K562 (cell line): ENCODE measurements at regions not wholly inside any gene's neighbourhood (a gene's known extent, or its start where the extent isn't known, plus 50 kb on each side); places are given as distances from the start of the nearest gene placed in this dataset.

Source experiments
- ATAC-seq: fragments of 200-7000 bp; cut with Tn5 transposase; 3 replicates; pipeline ENCODE4 v1.9.1; 2020; ENCODE audit warnings: moderate library complexity
- BruUV-seq: library from RNA; stranded (reverse); fragments of 400-500 nt; replicated peaks from 2 replicates; lab custom pipeline; 2021; lab: Mats Ljungman, UMichigan
- CTCF ChIA-PET: fragments of 300-600 bp; formaldehyde crosslinking; extraction: SDS; loops from one replicate; lab custom pipeline; 2021; ENCODE audit warnings: low intra/inter-chr PET ratio; lab: Yijun Ruan, JAX
- POLR2A ChIA-PET: fragments of 300-600, 350-650 bp; sonication (Branson Sonifier 250); formaldehyde crosslinking; extraction: SDS; loops from one replicate; lab custom pipeline; 2021; ENCODE audit warnings: antibody characterized with exemption, inconsistent platforms; lab: Yijun Ruan, JAX
- DNase-seq, 4 experiments: peaks; one replicate each; pipeline versions ENCODE4 v3.0.0 to v3.0.0-alpha.2; 2011 to 2018; ENCODE audit warnings: low spot score in 3 of 4, mixed read lengths in 3 of 4; ENCODE audit errors: extremely low read depth in 1 of 4
- FAIRE-seq: peaks from 2 replicates; lab custom pipeline; 2011; peaks lifted over from hg19 to GRCh38; lab: Jason Lieb, UNC
- H2AFZ ChIP-seq: 2 replicates; pipeline ENCODE4 v1.6.0; 2011; ENCODE audit warnings: low read depth, low read length, control low read depth, inconsistent platforms
- H3K27ac ChIP-seq: fragments of 200-600 bp; 3 replicates; pipeline ENCODE4 v1.8.0; 2011; ENCODE audit warnings: low read depth, mild to moderate bottlenecking, control low read depth, inconsistent platforms, low read length, moderate library complexity, mixed read lengths; ENCODE audit errors: extremely low read depth
- H3K27me3 ChIP-seq, 2 experiments: fragments of 300-600 bp in 1 of 2; 2 replicates in 1 of 2; 3 replicates in 1 of 2; pipeline versions ENCODE4 v1.6.0 to v1.8.0; 2011; ENCODE audit warnings: inconsistent platforms in 2 of 2, low read length in 2 of 2, mild to moderate bottlenecking in 1 of 2, mixed read lengths in 1 of 2, moderate library complexity in 1 of 2; ENCODE audit not compliant: control insufficient read depth in 2 of 2, insufficient read depth in 2 of 2
- H3K36me3 ChIP-seq: fragments of 300-600 bp; 3 replicates; pipeline ENCODE4 v1.8.0; 2011; ENCODE audit warnings: mild to moderate bottlenecking, low read length, inconsistent platforms; ENCODE audit not compliant: control insufficient read depth, insufficient read depth
- H3K4me1 ChIP-seq, 2 experiments: fragments of 200-600 bp in 1 of 2; replicated peaks in 1 of 2; 2 replicates in 1 of 2; 3 replicates in 1 of 2; pipeline versions ENCODE4 v1.5.1 to v1.8.0; 2011; ENCODE audit warnings: inconsistent platforms in 2 of 2, low read length in 2 of 2, mild to moderate bottlenecking in 1 of 2, mixed read lengths in 1 of 2, moderate library complexity in 1 of 2; ENCODE audit not compliant: control insufficient read depth in 2 of 2, insufficient read depth in 2 of 2
- H3K4me2 ChIP-seq: 2 replicates; pipeline ENCODE4 v1.6.1; 2011; ENCODE audit warnings: low read length, control low read depth, inconsistent platforms, mixed read lengths; ENCODE audit not compliant: insufficient read depth
- H3K4me3 ChIP-seq: fragments of 200-600 bp; sonication (generic), shearing (Covaris generic); 2 replicates; pipeline ENCODE4 v1.5.1; 2016; ENCODE audit warnings: control low read depth, inconsistent platforms
- H3K79me2 ChIP-seq: fragments of 200-600 bp; 3 replicates; pipeline ENCODE4 v1.8.0; 2011; ENCODE audit warnings: low read length, inconsistent platforms; ENCODE audit not compliant: control insufficient read depth, insufficient read depth
- H3K9ac ChIP-seq, 2 experiments: 2 replicates each; pipeline versions ENCODE4 v1.6.0 to v1.6.1; 2011; ENCODE audit warnings: low read depth in 2 of 2, low read length in 2 of 2, control low read depth in 1 of 2, inconsistent platforms in 1 of 2, mild to moderate bottlenecking in 1 of 2, mixed read lengths in 1 of 2; ENCODE audit not compliant: insufficient read depth in 1 of 2
- H3K9me1 ChIP-seq: one replicate; pipeline ENCODE4 v1.6.0; 2011; ENCODE audit warnings: inconsistent platforms, mild to moderate bottlenecking, low read length, moderate library complexity; ENCODE audit not compliant: control insufficient read depth, insufficient read depth
- H3K9me3 ChIP-seq: replicated peaks from 2 replicates; pipeline ENCODE4 v1.5.1; 2011; ENCODE audit warnings: low read depth, low read length, inconsistent platforms; ENCODE audit not compliant: control insufficient read depth, insufficient read depth
- H4K20me1 ChIP-seq: replicated peaks from 2 replicates; pipeline ENCODE4 v1.6.1; 2011; ENCODE audit warnings: low read length, inconsistent platforms, mixed read lengths; ENCODE audit not compliant: control insufficient read depth, insufficient read depth
- BDP1 ChIP-seq: IDR thresholded peaks from 3 replicates; pipeline ENCODE4 v1.6.1; 2011; ENCODE audit not compliant: insufficient read length, insufficient read depth
- CEBPB ChIP-seq: fragments of 450-650 bp; IDR thresholded peaks from 2 replicates; pipeline ENCODE4 v1.6.1; 2016; ENCODE audit warnings: missing genetic modification characterization, missing compliant biosample characterization
- CEBPG ChIP-seq, 3 experiments: fragments of 200-800 bp in 1 of 3; sonication (Bioruptor generic) in 1 of 3; sonication (generic) in 1 of 3; formaldehyde crosslinking in 1 of 3; IDR thresholded peaks in 2 of 3; conservative IDR thresholded peaks in 1 of 3; 2 replicates each; pipeline versions ENCODE4 v1.6.1 to v1.8.0; 2016 to 2022; ENCODE audit warnings: missing compliant biosample characterization in 2 of 3, missing genetic modification characterization in 2 of 3, mild to moderate bottlenecking in 1 of 3, missing genetic modification reagents in 1 of 3
- ERF ChIP-seq: fragments of 450-650 bp; formaldehyde crosslinking; IDR thresholded peaks from 2 replicates; pipeline ENCODE4 v1.4.0; 2020; ENCODE audit warnings: mild to moderate bottlenecking, mixed read lengths
- HDAC3 ChIP-seq: fragments of 450-650 bp; IDR thresholded peaks from 2 replicates; pipeline ENCODE4 v1.6.1; 2018; ENCODE audit warnings: borderline replicate concordance, mild to moderate bottlenecking, moderate library complexity; ENCODE audit not compliant: partially characterized antibody
- SOX6 ChIP-seq: fragments of 450-650 bp; IDR thresholded peaks from 2 replicates; pipeline ENCODE4 v1.6.1; 2014; ENCODE audit warnings: mild to moderate bottlenecking
- ZNF174 ChIP-seq: fragments of 250-450 bp; sonication (Bioruptor Pico); IDR thresholded peaks from 2 replicates; pipeline ENCODE4 v1.4.0; 2020; ENCODE audit warnings: mild to moderate bottlenecking
- WGBS: fragments of 100-300 bp; shearing (Covaris generic); methylation state at CpG from one replicate; pipeline ENCODE4 v1.1.6; 2016; ENCODE audit warnings: low coverage, mixed read lengths; ENCODE audit not compliant: insufficient coverage; ENCODE audit errors: missing lambda C conversion rate; 5-methylcytosine and 5-hydroxymethylcytosine counted together
- in situ Hi-C: fragments of 300-500 bp; cut with MboI; formaldehyde crosslinking; loops from 4 replicates; pipeline ENCODE4 v1.15.0; 2018; ENCODE audit warnings: inconsistent platforms, mixed read lengths
- intact Hi-C: fragments of 100-400 bp; cut with micrococcal nuclease; formaldehyde crosslinking; loops from 2 replicates; pipeline ENCODE4 v1.14.2; 2022

- no peak for TF ChIP-seq SOX6
- TF ChIP-seq BDP1, result no peak
- no peak for TF ChIP-seq ZNF174 (CRISPR knock-in tag)
- H3K9me1 ChIP-seq, result no peaks in the 10 kb centered on the region
- H3K79me2 ChIP-seq, result no peaks in the 10 kb centered on the region
- BruUV-seq, result no TSS peak
- H3K27ac ChIP-seq, result no peak overlapping the region
- in situ Hi-C loops (no loop called here), intact Hi-C loops (no loop called here)
- ChIA-PET POLR2A (interaction anchor here (1.1 to 1.2 kb wide), 2 partner anchors 10 to 12 kb away, joined by 3 to 4 read pairs; no protein-coding TSS in a partner anchor), CTCF (no interaction called here)
- H3K27me3 ChIP-seq, result no peaks in the 10 kb centered on the region
- no peak overlapping the region for H3K4me3 ChIP-seq
- peaks cover 0 to 2% of the 10 kb centered on the region in 2 experiments; a peak in 2 of 5 replicates for H3K4me1 ChIP-seq
- H3K9me3 ChIP-seq, result no peaks in the 10 kb centered on the region
- 67% methylated on average over 7 of the region's 8 CpGs for WGBS
- H2AFZ ChIP-seq, result 0 out of 2 replicates have a peak overlapping the region, but pooled peaks have one; percentile 25
- H3K4me2 ChIP-seq, result no peak overlapping the region
- no peaks in the 10 kb centered on the region for H3K36me3 ChIP-seq
- DNase-seq, result no peak
- peak; percentile 62 for FAIRE-seq
- H4K20me1 ChIP-seq, result no peaks in the 10 kb centered on the region
- H3K9ac ChIP-seq, result no peak overlapping the region
- ATAC-seq, result no peak
These were observed 142.6 kb downstream of the MAP3K7 start for GRCh38 chr6:90444160-90444714.

- in situ Hi-C loops, result no loop called here
- Histone ChIP-seq H3K9me1 (no peaks in the 10 kb centered on the region), H3K9me3 (no peaks in the 10 kb centered on the region), H3K27ac (no peak overlapping the region), H3K27me3 (no peaks in the 10 kb centered on the region), H3K36me3 (no peaks in the 10 kb centered on the region), H3K4me2 (no peak overlapping the region), H3K4me3 (no peak overlapping the region), H3K9ac (no peak overlapping the region), H2AFZ (no peak overlapping the region), H4K20me1 (no peaks in the 10 kb centered on the region), H3K4me1 (peaks cover 0 to 2% of the 10 kb centered on the region in 2 experiments; a peak in 2 of 5 replicates), H3K79me2 (no peaks in the 10 kb centered on the region)
- intact Hi-C loops, result no loop called here
- POLR2A ChIA-PET, result interaction anchor here (0.7 to 1.7 kb wide), 3 partner anchors 12 to 70 kb away, joined by 3 to 7 read pairs (median 3); no protein-coding TSS in a partner anchor
- ATAC-seq (no peak), FAIRE-seq (peak; percentile 55), DNase-seq (no peak)
- BruUV-seq, result no TSS peak
- 17% methylated on average over 1 of the region's 1 CpG for WGBS
- CTCF ChIA-PET, result no interaction called here
- TF ChIP-seq HDAC3, result no peak
- TF ChIP-seq CEBPG (CRISPR knock-in tag; IDR thresholded peaks at IDR 0.05), result no peak
- 0 out of 4 replicates have a peak, but pooled peaks of 1 of the 2 experiments have one; percentile 7 for TF ChIP-seq CEBPG (tag; conservative IDR thresholded peaks at IDR 0.05 in 1 of 2, IDR thresholded peaks at IDR 0.05 in 1 of 2)
- no peak for TF ChIP-seq ERF (CRISPR knock-in tag)
- TF ChIP-seq CEBPB (tag), result peak; percentile 42; the same call in 1 of the 2 replicates
These were observed 144.5 kb downstream of the MAP3K7 start for GRCh38 chr6:90442366-90442765.
